ENCODE measurements at regions not wholly inside any gene's neighbourhood (a gene's known extent, or its start where the extent isn't known, plus 50 kb on each side); places are given as distances from the start of the nearest gene placed in this dataset.

GRCh38 chr12:118582863-118583262 lies 206.5 kb downstream of the SUDS3 start:
- TF ChIP-seq, protein P1, sequence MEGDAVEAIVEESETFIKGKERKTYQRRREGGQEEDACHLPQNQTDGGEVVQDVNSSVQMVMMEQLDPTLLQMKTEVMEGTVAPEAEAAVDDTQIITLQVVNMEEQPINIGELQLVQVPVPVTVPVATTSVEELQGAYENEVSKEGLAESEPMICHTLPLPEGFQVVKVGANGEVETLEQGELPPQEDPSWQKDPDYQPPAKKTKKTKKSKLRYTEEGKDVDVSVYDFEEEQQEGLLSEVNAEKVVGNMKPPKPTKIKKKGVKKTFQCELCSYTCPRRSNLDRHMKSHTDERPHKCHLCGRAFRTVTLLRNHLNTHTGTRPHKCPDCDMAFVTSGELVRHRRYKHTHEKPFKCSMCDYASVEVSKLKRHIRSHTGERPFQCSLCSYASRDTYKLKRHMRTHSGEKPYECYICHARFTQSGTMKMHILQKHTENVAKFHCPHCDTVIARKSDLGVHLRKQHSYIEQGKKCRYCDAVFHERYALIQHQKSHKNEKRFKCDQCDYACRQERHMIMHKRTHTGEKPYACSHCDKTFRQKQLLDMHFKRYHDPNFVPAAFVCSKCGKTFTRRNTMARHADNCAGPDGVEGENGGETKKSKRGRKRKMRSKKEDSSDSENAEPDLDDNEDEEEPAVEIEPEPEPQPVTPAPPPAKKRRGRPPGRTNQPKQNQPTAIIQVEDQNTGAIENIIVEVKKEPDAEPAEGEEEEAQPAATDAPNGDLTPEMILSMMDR (IDR thresholded peaks at IDR 0.05 in 2 of 3, conservative IDR thresholded peaks at IDR 0.05 in 1 of 3; ENCODE audit: borderline replicate concordance in 1 of 3, insufficient read depth in 1 of 3, low read depth in 2 of 3, low read length in 2 of 3) = no peak
- TF ChIP-seq YY1 (IDR thresholded peaks at IDR 0.05; ENCODE audit: extremely low read depth, insufficient replicate concordance, low read depth, low read length) = no peak
- no peak for TF ChIP-seq ZFX (IDR thresholded peaks at IDR 0.05)
- no peak for TF ChIP-seq ZBTB33 (IDR thresholded peaks at IDR 0.05; ENCODE audit: extremely low read depth, insufficient replicate concordance, low read length)
- no peak for TF ChIP-seq POLR2A (IDR thresholded peaks at IDR 0.05; ENCODE audit: borderline replicate concordance, extremely low read depth, insufficient read depth, insufficient read length)
- TF ChIP-seq RAD21 (IDR thresholded peaks at IDR 0.05; ENCODE audit: low read depth) = no peak
- no peak for TF ChIP-seq TCF7L2 (IDR thresholded peaks at IDR 0.05; ENCODE audit: borderline replicate concordance, extremely low read depth, insufficient read depth, insufficient read length)
- no peak for TF ChIP-seq EZH2 (IDR thresholded peaks at IDR 0.05)
- TF ChIP-seq MAX (IDR thresholded peaks at IDR 0.05) = no peak
- TF ChIP-seq POLR2AphosphoS5 (IDR thresholded peaks at IDR 0.05; ENCODE audit: low read depth, low read length) = no peak
- no peak for TF ChIP-seq ZNF274 (IDR thresholded peaks at IDR 0.05; ENCODE audit: low read depth, low read length)
- TF ChIP-seq REST (IDR thresholded peaks at IDR 0.05; ENCODE audit: low read depth) = no peak
- no peak for TF ChIP-seq ELF1 (IDR thresholded peaks at IDR 0.05; ENCODE audit: borderline replicate concordance, low read depth)
- TF ChIP-seq SP1 (IDR thresholded peaks at IDR 0.05; ENCODE audit: low read depth) = no peak

All from HCT116 (cell line).